CD4-positive, alpha-beta T cell treated with Interleukin-1 beta for 1 hour (primary cell): ENCODE measurements at regions not wholly inside any gene's neighbourhood (a gene's known extent, or its start where the extent isn't known, plus 50 kb on each side); places are given as distances from the start of the nearest gene placed in this dataset.

Experiments
- DNase-seq, 2 donors: peaks; one replicate each; pipeline ENCODE4 v3.0.0-alpha.2; 2020 to 2022

- no peak for DNase-seq
Measured at GRCh38 chr7:54810401-54810800, 51.4 kb upstream of the SEC61G start.

GRCh38 chr7:54811041-54811845, 52.2 kb upstream of the SEC61G start:
- DNase-seq: no peak

- no peak for DNase-seq
Measured at GRCh38 chr7:54811846-54812254, 52.8 kb upstream of the SEC61G start.

GRCh38 chr7:54812756-54813322, 53.8 kb upstream of the SEC61G start:
- no peak for DNase-seq

GRCh38 chr7:54813398-54813797, 54.4 kb upstream of the SEC61G start:
- DNase-seq: no peak

GRCh38 chr7:54814401-54814800, 55.4 kb upstream of the SEC61G start:
- DNase-seq: no peak

- DNase-seq: no peak
Measured at GRCh38 chr7:54817152-54817551, 58.1 kb upstream of the SEC61G start.

GRCh38 chr7:54823776-54824175, 64.8 kb upstream of the SEC61G start:
- DNase-seq: peak in 1 of 2 donors; percentile 15

- no peak for DNase-seq
Measured at GRCh38 chr7:54824655-54825054, 65.6 kb upstream of the SEC61G start.

- DNase-seq: no peak
Measured at GRCh38 chr7:54825368-54825767, 66.4 kb upstream of the SEC61G start.

GRCh38 chr7:54827734-54828133, 68.7 kb upstream of the SEC61G start:
- no peak for DNase-seq

- DNase-seq: no peak
Measured at GRCh38 chr7:54831046-54831643, 72.1 kb upstream of the SEC61G start.

- no peak for DNase-seq
Measured at GRCh38 chr7:54831644-54832095, 72.7 kb upstream of the SEC61G start.

GRCh38 chr7:54833001-54833467, 74.0 kb upstream of the SEC61G start:
- DNase-seq: no peak

- DNase-seq: no peak
Measured at GRCh38 chr7:54837168-54837567, 78.2 kb upstream of the SEC61G start.

GRCh38 chr7:54837761-54838160, 78.8 kb upstream of the SEC61G start:
- no peak for DNase-seq

GRCh38 chr7:54838175-54838910, 79.3 kb upstream of the SEC61G start:
- DNase-seq: no peak

GRCh38 chr7:54839575-54840213, 80.7 kb upstream of the SEC61G start:
- no peak for DNase-seq

GRCh38 chr7:54841772-54842697, 83.0 kb upstream of the SEC61G start:
- peak in 1 of 2 donors; percentile 7 for DNase-seq

GRCh38 chr7:54843841-54844355, 84.9 kb upstream of the SEC61G start:
- no peak for DNase-seq

- no peak for DNase-seq
Measured at GRCh38 chr7:54846273-54846672, 87.3 kb upstream of the SEC61G start.
